ENCODE measurements at regions not wholly inside any gene's neighbourhood (a gene's known extent, or its start where the extent isn't known, plus 50 kb on each side); places are given as distances from the start of the nearest gene placed in this dataset.
A peak's percentile ranks its signal among the peaks of the same experiment; 100 is the strongest.
"Not testable (repeated sequence)": the region's sequence is repeated elsewhere in the genome, so short reads cannot be mapped to it uniquely, and the experiment has no call there.

DNA sequence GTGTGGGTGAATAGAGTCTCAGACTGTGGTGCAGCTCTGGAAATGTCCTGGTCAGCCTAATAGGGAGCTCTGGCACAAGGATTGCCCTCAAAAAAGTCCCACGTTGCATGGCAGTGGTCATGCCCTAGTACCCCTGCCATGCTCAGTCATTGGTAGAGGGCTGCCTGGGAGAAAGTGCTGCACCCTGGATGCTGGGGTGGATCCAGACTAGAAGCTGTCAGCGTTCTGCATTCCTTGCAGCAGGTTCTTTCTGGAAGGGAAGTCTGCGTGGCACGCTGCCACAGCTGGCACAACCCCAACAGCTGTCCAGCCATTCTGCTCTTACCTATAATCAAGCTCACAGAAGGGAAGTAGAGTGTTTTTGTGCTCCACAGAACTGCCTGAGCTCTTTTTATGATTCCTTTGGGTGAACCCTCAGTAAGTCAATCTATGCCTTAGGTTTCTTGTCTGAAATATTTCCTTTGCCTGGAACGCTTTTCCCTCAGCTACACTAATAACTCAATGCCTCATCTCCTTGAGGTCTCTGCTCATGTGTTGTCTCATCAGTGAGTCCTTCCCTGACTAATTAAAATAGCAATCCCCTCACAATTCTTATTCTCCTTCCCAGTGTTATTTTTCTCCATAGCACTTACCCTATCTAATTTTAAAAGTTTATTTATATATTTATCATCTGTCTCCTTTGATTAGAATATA is 61.5 kb upstream of the JAK1 start:
- Histone ChIP-seq H3K4me1 (peaks cover 22 to 33% of the 10 kb centered on the region in 2 donors), H3K27ac (peak overlapping the region in 2 of 3 donors; percentile 31 to 48), H3K4me3 (replicated peaks in 1 of 3) (no peak overlapping the region), H3K9me3 (no peaks in the 10 kb centered on the region), H3K36me3 (no peaks in the 10 kb centered on the region), H3K27me3 (no peaks in the 10 kb centered on the region)
- intact Hi-C loops (cut with DNase I) = no loop called here
- 26 to 32% methylated on average over 5 of the region's 5 CpGs for WGBS, 2 donors
- TF ChIP-seq POLR2A (IDR thresholded peaks at IDR 0.05) = no peak
- DNase-seq = peak; percentile 94 to 97

DNA sequence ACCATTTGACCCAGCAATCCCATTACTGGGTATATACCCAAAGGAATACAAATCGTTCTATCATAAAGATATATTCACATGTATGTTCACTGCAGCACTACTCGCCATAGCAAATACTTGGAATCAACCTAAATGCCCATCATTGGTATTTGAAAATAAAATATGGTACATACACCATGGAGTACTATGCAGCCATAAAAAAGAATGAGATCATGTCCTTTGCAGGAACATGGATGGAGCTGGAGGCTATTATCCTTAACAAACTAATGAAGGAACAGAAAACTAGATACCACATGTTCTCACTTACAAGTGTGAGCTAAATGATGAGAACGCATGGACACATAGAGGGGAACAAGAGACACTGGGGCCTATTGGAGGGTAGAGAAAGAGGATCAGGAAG is 63.1 kb upstream of the JAK1 start:
- H3K27ac ChIP-seq; H3K27me3 ChIP-seq; DNase-seq; H3K4me3 ChIP-seq (replicated peaks in 1 of 3); intact Hi-C loops (cut with DNase I); H3K9me3 ChIP-seq; H3K36me3 ChIP-seq: not testable (repeated sequence)
- 95 to 98% methylated on average over 3 of the region's 3 CpGs for WGBS, 2 donors
- H3K4me1 ChIP-seq = peaks cover 22 to 33% of the 10 kb centered on the region in 2 donors

DNA sequence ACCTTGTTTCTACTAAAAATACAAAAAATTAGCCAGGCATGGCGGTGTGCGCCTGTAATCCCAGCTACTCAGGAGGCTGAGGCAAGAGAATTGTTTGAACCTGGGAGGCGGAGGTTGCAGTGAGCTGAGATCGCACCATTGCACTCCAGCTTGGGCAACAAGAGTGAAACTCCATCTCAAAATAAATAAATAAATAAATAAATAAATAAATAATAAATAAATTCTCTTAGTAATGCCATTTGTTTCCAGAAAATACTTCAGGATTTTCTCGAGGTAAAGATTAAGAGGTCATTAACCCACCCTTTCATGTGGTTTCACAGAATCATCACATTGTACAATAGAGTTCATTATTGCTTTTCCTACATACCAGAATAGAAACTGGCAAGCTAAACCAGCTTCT is 68.5 kb upstream of the JAK1 start:
- WGBS, 2 donors = 92 to 98% methylated on average over 5 of the region's 5 CpGs
- H3K27ac ChIP-seq; H3K27me3 ChIP-seq; intact Hi-C loops (cut with DNase I); H3K4me3 ChIP-seq (replicated peaks in 1 of 3); H3K4me1 ChIP-seq; H3K36me3 ChIP-seq; H3K9me3 ChIP-seq; DNase-seq: not testable (repeated sequence)

DNA sequence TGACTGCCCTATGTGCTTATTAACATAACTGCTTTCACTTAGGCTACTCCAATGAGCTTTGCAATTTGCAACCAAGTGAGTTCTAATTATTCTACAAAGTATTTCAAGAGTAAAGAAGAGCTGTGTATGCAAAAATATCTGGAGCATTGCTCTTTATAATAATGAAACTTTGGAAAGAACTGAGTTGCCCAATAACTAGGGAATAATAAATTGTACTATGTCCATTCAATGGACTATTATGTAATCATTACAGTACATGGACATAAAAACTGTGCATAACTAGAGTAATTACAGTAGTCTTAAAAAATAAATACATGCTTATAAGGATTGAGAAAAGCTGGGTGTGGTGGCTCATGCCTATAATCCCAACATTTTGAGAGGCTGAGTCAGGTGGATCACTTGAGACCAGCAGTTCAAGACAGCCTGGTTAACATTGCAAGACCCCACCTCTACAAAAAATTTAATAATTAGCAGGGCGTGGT is 70.3 kb upstream of the JAK1 start:
- intact Hi-C loops (cut with DNase I) = no loop called here
- peaks cover 0 to 5% of the 10 kb centered on the region in 2 donors for H3K4me1 ChIP-seq
- H3K9me3 ChIP-seq = no peaks in the 10 kb centered on the region
- H3K27ac ChIP-seq = no peak overlapping the region
- H3K36me3 ChIP-seq = no peaks in the 10 kb centered on the region
- WGBS, 2 donors = 100% methylated on average over 1 of the region's 1 CpG
- H3K4me3 ChIP-seq (replicated peaks in 1 of 3) = no peak overlapping the region
- no peaks in the 10 kb centered on the region for H3K27me3 ChIP-seq
- TF ChIP-seq, protein P1, sequence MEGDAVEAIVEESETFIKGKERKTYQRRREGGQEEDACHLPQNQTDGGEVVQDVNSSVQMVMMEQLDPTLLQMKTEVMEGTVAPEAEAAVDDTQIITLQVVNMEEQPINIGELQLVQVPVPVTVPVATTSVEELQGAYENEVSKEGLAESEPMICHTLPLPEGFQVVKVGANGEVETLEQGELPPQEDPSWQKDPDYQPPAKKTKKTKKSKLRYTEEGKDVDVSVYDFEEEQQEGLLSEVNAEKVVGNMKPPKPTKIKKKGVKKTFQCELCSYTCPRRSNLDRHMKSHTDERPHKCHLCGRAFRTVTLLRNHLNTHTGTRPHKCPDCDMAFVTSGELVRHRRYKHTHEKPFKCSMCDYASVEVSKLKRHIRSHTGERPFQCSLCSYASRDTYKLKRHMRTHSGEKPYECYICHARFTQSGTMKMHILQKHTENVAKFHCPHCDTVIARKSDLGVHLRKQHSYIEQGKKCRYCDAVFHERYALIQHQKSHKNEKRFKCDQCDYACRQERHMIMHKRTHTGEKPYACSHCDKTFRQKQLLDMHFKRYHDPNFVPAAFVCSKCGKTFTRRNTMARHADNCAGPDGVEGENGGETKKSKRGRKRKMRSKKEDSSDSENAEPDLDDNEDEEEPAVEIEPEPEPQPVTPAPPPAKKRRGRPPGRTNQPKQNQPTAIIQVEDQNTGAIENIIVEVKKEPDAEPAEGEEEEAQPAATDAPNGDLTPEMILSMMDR (IDR thresholded peaks at IDR 0.05) = no peak
- no peak for TF ChIP-seq POLR2A (IDR thresholded peaks at IDR 0.05)
- no peak for DNase-seq

DNA sequence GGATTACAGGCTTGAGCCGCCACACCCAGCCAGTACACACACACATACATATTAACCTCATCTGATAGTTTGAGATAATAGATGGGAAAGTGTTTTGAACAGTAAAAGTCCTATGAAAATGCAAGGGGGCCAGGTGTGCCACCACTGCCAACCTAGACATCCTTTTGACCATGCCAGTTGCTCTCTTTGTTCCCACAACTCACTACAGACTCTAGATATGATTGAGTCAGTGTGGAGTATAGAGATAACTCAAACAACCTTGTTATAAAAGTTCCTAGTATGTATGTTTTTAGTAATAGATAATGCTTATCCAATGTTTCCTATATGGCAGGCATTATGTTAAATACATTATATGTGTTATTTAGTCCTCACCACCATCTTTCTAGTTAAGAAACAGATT is 72.7 kb upstream of the JAK1 start:
- TF ChIP-seq, protein P1 (IDR thresholded peaks at IDR 0.05) = no peak
- H3K4me3 ChIP-seq (replicated peaks in 1 of 3) = no peak overlapping the region
- no peaks in the 10 kb centered on the region for H3K27me3 ChIP-seq
- peaks cover 0 to 5% of the 10 kb centered on the region in 2 donors for H3K4me1 ChIP-seq
- no peak for DNase-seq
- intact Hi-C loops (cut with DNase I) = no loop called here
- no peak overlapping the region for H3K27ac ChIP-seq
- no peaks in the 10 kb centered on the region for H3K9me3 ChIP-seq
- 100% methylated on average over 1 of the region's 1 CpG for WGBS, 2 donors
- H3K36me3 ChIP-seq = no peaks in the 10 kb centered on the region

DNA sequence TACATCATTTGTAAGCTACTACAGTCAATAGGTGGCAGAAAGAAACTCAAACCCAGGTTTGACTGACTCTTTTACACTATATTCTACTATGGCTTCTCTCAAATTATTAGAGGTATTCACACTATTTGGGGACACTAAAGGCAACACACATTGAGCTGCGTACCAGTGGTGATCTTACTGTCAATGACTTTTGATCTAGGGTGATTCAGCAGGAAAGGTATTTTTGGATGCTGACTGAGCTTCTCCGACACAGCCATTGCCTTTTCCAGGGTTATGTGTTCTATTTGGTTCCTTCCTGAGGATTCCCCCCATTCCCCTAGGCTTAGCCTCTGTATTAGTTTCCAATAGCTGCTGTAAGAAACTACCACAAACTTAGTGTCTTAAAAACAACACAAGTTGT is 73.2 kb upstream of the JAK1 start:
- H3K9me3 ChIP-seq = no peaks in the 10 kb centered on the region
- no peak overlapping the region for H3K4me3 ChIP-seq (replicated peaks in 1 of 3)
- no peak overlapping the region for H3K27ac ChIP-seq
- no peak for TF ChIP-seq POLR2A (IDR thresholded peaks at IDR 0.05)
- TF ChIP-seq, protein P1 (IDR thresholded peaks at IDR 0.05) = no peak
- no peak for DNase-seq
- intact Hi-C loops (cut with DNase I) = no loop called here
- no peaks in the 10 kb centered on the region for H3K27me3 ChIP-seq
- WGBS, 2 donors = 71 to 91% methylated on average over 2 of the region's 2 CpGs
- H3K36me3 ChIP-seq = no peaks in the 10 kb centered on the region
- H3K4me1 ChIP-seq = peaks cover 0 to 5% of the 10 kb centered on the region in 2 donors
